CD14-positive monocyte (primary cell): ENCODE measurements at regions not wholly inside any gene's neighbourhood (a gene's known extent, or its start where the extent isn't known, plus 50 kb on each side); places are given as distances from the start of the nearest gene placed in this dataset.

ENCODE experiments used
- DNase-seq, 3 donors: peaks; one replicate each; pipeline ENCODE4 v3.0.0-alpha.2; 2011 to 2022
- H2AFZ ChIP-seq: 2 replicates; pipeline ENCODE4 v1.6.0; 2012; ENCODE audit warnings: mild to moderate bottlenecking, low read depth, low read length, inconsistent platforms; ENCODE audit not compliant: insufficient read depth, poor library complexity, severe bottlenecking
- H3K27ac ChIP-seq, 2 donors: 1 replicate in 1 of 2; 2 replicates in 1 of 2; pipeline ENCODE4 v1.5.1; 2012 to 2013; ENCODE audit warnings: low read length in 2 of 2, control low read depth in 1 of 2, inconsistent platforms in 1 of 2, low read depth in 1 of 2, mild to moderate bottlenecking in 1 of 2
- H3K27me3 ChIP-seq, 2 donors: one replicate each; pipeline versions ENCODE4 v1.6.0 to v1.6.1; 2011 to 2013; ENCODE audit warnings: low read length in 2 of 2; ENCODE audit not compliant: control insufficient read depth in 2 of 2, insufficient read depth in 2 of 2
- H3K36me3 ChIP-seq, 2 donors: replicated peaks in 1 of 2; 1 replicate in 1 of 2; 2 replicates in 1 of 2; pipeline versions ENCODE4 v1.5.1 to v1.6.1; 2012 to 2013; ENCODE audit warnings: low read length in 2 of 2, control low read depth in 1 of 2, inconsistent platforms in 1 of 2, mild to moderate bottlenecking in 1 of 2; ENCODE audit not compliant: insufficient read depth in 2 of 2, control insufficient read depth in 1 of 2
- H3K4me1 ChIP-seq, 2 donors: 1 replicate in 1 of 2; 2 replicates in 1 of 2; pipeline versions ENCODE4 v1.5.1 to v1.6.1; 2012 to 2013; ENCODE audit warnings: low read length in 2 of 2, control low read depth in 1 of 2, inconsistent platforms in 1 of 2, mild to moderate bottlenecking in 1 of 2, moderate library complexity in 1 of 2; ENCODE audit not compliant: insufficient read depth in 2 of 2, control insufficient read depth in 1 of 2
- H3K4me2 ChIP-seq: replicated peaks from 2 replicates; pipeline ENCODE3; 2012; ENCODE audit warnings: low read length, moderate library complexity, mild to moderate bottlenecking; ENCODE audit not compliant: poor library complexity, severe bottlenecking; ENCODE audit errors: extremely low read depth
- H3K4me3 ChIP-seq, 3 experiments: fragments of 200-600 bp in 1 of 3; sonication (generic) in 1 of 3; replicated peaks in 1 of 3; 1 replicate in 2 of 3; 2 replicates in 1 of 3; pipeline ENCODE4 v1.5.1; 2011 to 2013; ENCODE audit warnings: low read length in 3 of 3, mild to moderate bottlenecking in 3 of 3, control low read depth in 2 of 3, low read depth in 2 of 3, inconsistent platforms in 1 of 3, moderate library complexity in 1 of 3
- H3K79me2 ChIP-seq: 2 replicates; pipeline ENCODE4 v1.6.0; 2012; ENCODE audit warnings: mild to moderate bottlenecking, control low read depth, inconsistent platforms, low read length, moderate library complexity; ENCODE audit not compliant: insufficient read depth
- H3K9ac ChIP-seq: 2 replicates; pipeline ENCODE4 v1.6.0; 2017; ENCODE audit warnings: low read length, mild to moderate bottlenecking; ENCODE audit not compliant: insufficient read depth, poor library complexity, severe bottlenecking
- H3K9me3 ChIP-seq, 2 donors: replicated peaks in 1 of 2; 1 replicate in 1 of 2; 2 replicates in 1 of 2; pipeline versions ENCODE4 v1.5.1 to v1.6.1; 2012 to 2013; ENCODE audit warnings: low read length in 2 of 2, control low read depth in 1 of 2; ENCODE audit not compliant: control insufficient read depth in 1 of 2, insufficient read depth in 1 of 2
- H4K20me1 ChIP-seq: 2 replicates; pipeline ENCODE4 v1.6.0; 2012; ENCODE audit warnings: mild to moderate bottlenecking, low read length, control low read depth, moderate library complexity; ENCODE audit not compliant: insufficient read depth
- H3K27ac Mint-ChIP-seq, 7 donors: one replicate each; pipeline ENCODE4 v1.8.0; 2020; ENCODE audit warnings: mild to moderate bottlenecking in 7 of 7, mixed read lengths in 7 of 7, moderate library complexity in 6 of 7, inconsistent platforms in 2 of 7
- H3K27me3 Mint-ChIP-seq, 3 donors: one replicate each; pipeline ENCODE4 v1.8.0; 2021 to 2022; ENCODE audit warnings: low read depth in 3 of 3, mild to moderate bottlenecking in 3 of 3, mixed read lengths in 3 of 3, moderate library complexity in 3 of 3, inconsistent platforms in 1 of 3
- H3K36me3 Mint-ChIP-seq, 2 donors: one replicate each; pipeline ENCODE4 v1.8.0; 2020; ENCODE audit warnings: mixed read lengths in 2 of 2, inconsistent platforms in 1 of 2, mild to moderate bottlenecking in 1 of 2
- H3K4me1 Mint-ChIP-seq: one replicate; pipeline ENCODE4 v1.8.0; 2020; ENCODE audit warnings: mild to moderate bottlenecking, mixed read lengths
- H3K4me3 Mint-ChIP-seq, 2 donors: one replicate each; pipeline ENCODE4 v1.8.0; 2020; ENCODE audit warnings: mild to moderate bottlenecking in 2 of 2, mixed read lengths in 2 of 2, moderate library complexity in 1 of 2
- H3K9me3 Mint-ChIP-seq, 7 donors: one replicate each; pipeline ENCODE4 v1.8.0; 2020 to 2022; ENCODE audit warnings: mixed read lengths in 7 of 7, mild to moderate bottlenecking in 6 of 7, moderate library complexity in 6 of 7, inconsistent platforms in 2 of 7
- CTCF ChIP-seq: fragments of 200-600 bp; IDR thresholded peaks from one replicate; pipeline ENCODE4 v1.8.0; 2022; ENCODE audit warnings: antibody characterized with exemption, mild to moderate bottlenecking
- WGBS: methylation state at CpG from one replicate; pipeline ENCODE4 v1.1.5; 2013; ENCODE audit warnings: missing lambda C conversion rate; ENCODE audit not compliant: insufficient coverage; 5-methylcytosine and 5-hydroxymethylcytosine counted together
- intact Hi-C, 2 donors: fragments of 100-400 bp; cut with micrococcal nuclease; formaldehyde crosslinking; loops; one replicate each; pipeline versions ENCODE4 v1.15.0 to v1.15.1; 2023

- no peak overlapping the region for H3K27ac Mint-ChIP-seq
- Histone ChIP-seq H3K79me2 (no peaks in the 10 kb centered on the region), H3K4me2 (no peak overlapping the region), H3K9me3 (peaks cover 0 to 10% of the 10 kb centered on the region in 2 donors), H3K4me1 (no peaks in the 10 kb centered on the region), H3K4me3 (no peak overlapping the region), H3K9ac (no peak overlapping the region), H3K27ac (no peak overlapping the region), H2AFZ (no peak overlapping the region), H3K27me3 (no peaks in the 10 kb centered on the region), H3K36me3 (no peaks in the 10 kb centered on the region), H4K20me1 (no peaks in the 10 kb centered on the region)
- H3K27me3 Mint-ChIP-seq, result peaks cover 0 to 4% (median 2%) of the 10 kb centered on the region in 3 donors
- no peak overlapping the region for H3K4me3 Mint-ChIP-seq
- peaks cover 0 to 14% (median 10%) of the 10 kb centered on the region in 7 donors for H3K9me3 Mint-ChIP-seq
- WGBS, result 100% methylated on average over 1 of the region's 3 CpGs
- H3K4me1 Mint-ChIP-seq, result no peaks in the 10 kb centered on the region
- intact Hi-C loops, result no loop called here
- no peak for DNase-seq
- TF ChIP-seq CTCF, result no peak
- H3K36me3 Mint-ChIP-seq, result no peaks in the 10 kb centered on the region
Measured at GRCh38 chr3:102595057-102595456, 160.2 kb downstream of the ZPLD1 start.

GRCh38 chr3:102599819-102600576, 165.2 kb downstream of the ZPLD1 start:
- Histone ChIP-seq H3K79me2 (no peaks in the 10 kb centered on the region), H3K27ac (no peak overlapping the region), H3K4me1 (no peaks in the 10 kb centered on the region), H3K9me3 (peaks cover 0 to 4% of the 10 kb centered on the region in 2 donors), H3K9ac (no peak overlapping the region), H2AFZ (no peak overlapping the region), H3K36me3 (no peaks in the 10 kb centered on the region), H3K4me3 (no peak overlapping the region), H3K4me2 (no peak overlapping the region), H3K27me3 (no peaks in the 10 kb centered on the region), H4K20me1 (no peaks in the 10 kb centered on the region)
- Mint-ChIP-seq H3K36me3 (no peaks in the 10 kb centered on the region), H3K27me3 (peaks cover 0 to 4% (median 4%) of the 10 kb centered on the region in 3 donors), H3K27ac (no peak overlapping the region), H3K4me1 (no peaks in the 10 kb centered on the region), H3K9me3 (peaks cover 0 to 10% (median 3%) of the 10 kb centered on the region in 7 donors), H3K4me3 (no peak overlapping the region)
- intact Hi-C loops, result no loop called here
- no CpG with 5 or more reads among the region's 7 CpGs for WGBS
- TF ChIP-seq CTCF, result no peak
- DNase-seq, result no peak
